Fibroblast of villous mesenchyme (primary cell): ENCODE measurements at regions not wholly inside any gene's neighbourhood (a gene's known extent, or its start where the extent isn't known, plus 50 kb on each side); places are given as distances from the start of the nearest gene placed in this dataset.

ENCODE experiments used
- DNase-seq: peaks from one replicate; pipeline ENCODE4 v3.0.0-alpha.2; 2010; ENCODE audit warnings: low read depth
- H3K4me3 ChIP-seq: 2 replicates; pipeline ENCODE4 v1.5.1; 2011; ENCODE audit warnings: low read depth, mild to moderate bottlenecking, low read length
- TF ChIP-seq, protein P1 (sequence below): IDR thresholded peaks from 2 replicates; pipeline ENCODE4 v1.5.1; 2012; ENCODE audit warnings: low read depth, mild to moderate bottlenecking, low read length; ENCODE audit not compliant: insufficient read depth

GRCh38 chr6:141664744-141665143, 468.0 kb upstream of the GJE1 start:
- no peak overlapping the region for H3K4me3 ChIP-seq
- TF ChIP-seq, protein P1, sequence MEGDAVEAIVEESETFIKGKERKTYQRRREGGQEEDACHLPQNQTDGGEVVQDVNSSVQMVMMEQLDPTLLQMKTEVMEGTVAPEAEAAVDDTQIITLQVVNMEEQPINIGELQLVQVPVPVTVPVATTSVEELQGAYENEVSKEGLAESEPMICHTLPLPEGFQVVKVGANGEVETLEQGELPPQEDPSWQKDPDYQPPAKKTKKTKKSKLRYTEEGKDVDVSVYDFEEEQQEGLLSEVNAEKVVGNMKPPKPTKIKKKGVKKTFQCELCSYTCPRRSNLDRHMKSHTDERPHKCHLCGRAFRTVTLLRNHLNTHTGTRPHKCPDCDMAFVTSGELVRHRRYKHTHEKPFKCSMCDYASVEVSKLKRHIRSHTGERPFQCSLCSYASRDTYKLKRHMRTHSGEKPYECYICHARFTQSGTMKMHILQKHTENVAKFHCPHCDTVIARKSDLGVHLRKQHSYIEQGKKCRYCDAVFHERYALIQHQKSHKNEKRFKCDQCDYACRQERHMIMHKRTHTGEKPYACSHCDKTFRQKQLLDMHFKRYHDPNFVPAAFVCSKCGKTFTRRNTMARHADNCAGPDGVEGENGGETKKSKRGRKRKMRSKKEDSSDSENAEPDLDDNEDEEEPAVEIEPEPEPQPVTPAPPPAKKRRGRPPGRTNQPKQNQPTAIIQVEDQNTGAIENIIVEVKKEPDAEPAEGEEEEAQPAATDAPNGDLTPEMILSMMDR, result no peak
- DNase-seq, result no peak

- TF ChIP-seq, protein P1, result no peak
- peak; percentile 12 for DNase-seq
Observed at GRCh38 chr6:141659582-141659981, 473.1 kb upstream of the GJE1 start.

DNA sequence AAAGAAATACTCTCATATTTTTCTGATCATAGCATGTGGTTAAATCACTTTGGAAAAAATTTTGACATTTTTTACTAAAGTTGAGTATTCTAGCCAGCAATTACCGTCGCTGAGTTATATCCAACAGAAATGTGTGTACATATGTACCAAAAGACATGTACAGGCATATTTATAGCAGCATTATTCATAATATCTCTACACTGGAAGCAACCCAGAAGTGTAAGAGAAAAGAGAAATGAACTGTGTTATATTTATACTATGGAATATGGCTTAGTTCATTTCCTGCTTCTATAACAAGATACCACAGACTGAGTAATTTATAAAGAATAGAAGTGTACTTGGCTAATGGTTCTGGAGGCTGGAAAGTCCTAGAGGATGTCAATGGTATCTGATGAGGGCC, 474.0 kb upstream of the GJE1 start:
- TF ChIP-seq, protein P1, result no peak
- H3K4me3 ChIP-seq, result no peak overlapping the region
- DNase-seq, result no peak

More at GRCh38 chr6:141659582-141659981, 473.1 kb upstream of the GJE1 start:
- no peak overlapping the region for H3K4me3 ChIP-seq

GRCh38 chr6:141657812-141658211, 474.9 kb upstream of the GJE1 start:
- H3K4me3 ChIP-seq, result no peak overlapping the region
- TF ChIP-seq, protein P1, result no peak
- DNase-seq, result no peak

DNA sequence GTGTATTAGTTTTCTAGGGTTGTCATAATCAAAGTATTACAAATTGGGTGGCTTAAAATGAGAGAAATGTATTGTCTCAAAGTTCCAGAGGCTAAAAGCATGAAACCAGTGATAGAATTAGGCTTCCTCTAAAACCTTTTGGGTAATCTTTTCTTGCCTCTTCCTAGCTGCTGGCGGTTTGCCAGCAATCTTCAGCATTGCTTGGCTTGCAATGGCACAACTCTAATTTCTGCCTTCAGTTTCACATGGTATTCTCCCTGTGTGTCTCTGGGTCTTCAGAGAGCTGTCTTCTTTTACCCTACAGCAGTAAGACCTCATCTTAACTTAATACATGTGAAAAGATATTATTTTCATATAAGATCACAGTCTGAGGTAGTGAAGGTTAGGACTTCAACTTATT, 479.1 kb upstream of the GJE1 start:
- TF ChIP-seq, protein P1, result no peak
- H3K4me3 ChIP-seq, result no peak overlapping the region
- no peak for DNase-seq

- no peak overlapping the region for H3K4me3 ChIP-seq
- TF ChIP-seq, protein P1, result no peak
- DNase-seq, result no peak
Observed at GRCh38 chr6:141641951-141642350, 490.8 kb upstream of the GJE1 start.

DNA sequence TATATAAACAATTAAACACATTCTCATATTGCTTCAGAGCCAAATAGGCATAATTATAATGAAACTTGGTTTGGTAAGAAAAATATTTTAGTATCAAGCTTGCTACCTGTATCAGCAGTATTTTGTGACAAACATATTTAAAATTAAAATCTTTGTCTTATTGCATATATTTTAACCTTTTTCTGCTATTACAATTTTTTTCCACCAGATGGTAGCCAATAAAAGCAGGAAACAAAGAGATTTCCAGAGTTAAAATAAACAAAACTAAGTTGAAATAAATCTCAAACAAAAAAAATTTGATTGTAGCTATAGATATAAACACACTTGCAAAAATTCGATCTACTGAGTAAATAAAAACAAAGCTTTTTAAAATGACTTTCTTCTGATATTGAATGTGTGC, 491.3 kb upstream of the GJE1 start:
- no peak for DNase-seq
- H3K4me3 ChIP-seq, result no peak overlapping the region
- TF ChIP-seq, protein P1, result no peak
